ENCODE measurements at regions not wholly inside any gene's neighbourhood (a gene's known extent, or its start where the extent isn't known, plus 50 kb on each side); places are given as distances from the start of the nearest gene placed in this dataset.

DNA sequence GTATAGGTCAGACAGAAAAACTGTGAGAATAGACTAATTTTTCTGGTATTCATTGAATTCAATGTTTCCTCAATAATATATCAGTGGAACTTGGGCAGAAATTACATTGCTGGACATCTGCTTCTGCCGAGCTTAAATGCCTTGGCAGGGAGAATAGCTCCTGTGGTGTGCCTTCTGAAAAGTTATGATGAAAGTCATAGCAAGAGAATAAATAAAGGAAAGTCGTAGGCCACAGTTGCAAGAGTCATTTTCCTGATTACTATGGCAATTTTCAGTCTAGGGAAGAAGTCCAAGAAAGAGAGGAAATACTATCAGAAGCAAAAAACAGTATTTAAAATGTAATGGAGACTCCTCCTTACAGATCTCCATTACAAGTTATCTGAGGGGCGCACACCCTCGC lies 1596.1 kb upstream of the WWC1 start:
- Mint-ChIP-seq H3K36me3 (ENCODE audit: low read depth) (no peaks in the 10 kb centered on the region), H3K27me3 (ENCODE audit: low read depth) (no peaks in the 10 kb centered on the region), H3K4me1 (ENCODE audit: low read depth) (peaks cover 8% of the 10 kb centered on the region), H3K4me3 (ENCODE audit: unreplicated experiment) (no peak overlapping the region), H3K9me3 (ENCODE audit: low read depth) (peaks cover 10% of the 10 kb centered on the region), H3K27ac (ENCODE audit: unreplicated experiment) (peak overlapping the region; percentile 47)
- TF ChIP-seq, protein P1, sequence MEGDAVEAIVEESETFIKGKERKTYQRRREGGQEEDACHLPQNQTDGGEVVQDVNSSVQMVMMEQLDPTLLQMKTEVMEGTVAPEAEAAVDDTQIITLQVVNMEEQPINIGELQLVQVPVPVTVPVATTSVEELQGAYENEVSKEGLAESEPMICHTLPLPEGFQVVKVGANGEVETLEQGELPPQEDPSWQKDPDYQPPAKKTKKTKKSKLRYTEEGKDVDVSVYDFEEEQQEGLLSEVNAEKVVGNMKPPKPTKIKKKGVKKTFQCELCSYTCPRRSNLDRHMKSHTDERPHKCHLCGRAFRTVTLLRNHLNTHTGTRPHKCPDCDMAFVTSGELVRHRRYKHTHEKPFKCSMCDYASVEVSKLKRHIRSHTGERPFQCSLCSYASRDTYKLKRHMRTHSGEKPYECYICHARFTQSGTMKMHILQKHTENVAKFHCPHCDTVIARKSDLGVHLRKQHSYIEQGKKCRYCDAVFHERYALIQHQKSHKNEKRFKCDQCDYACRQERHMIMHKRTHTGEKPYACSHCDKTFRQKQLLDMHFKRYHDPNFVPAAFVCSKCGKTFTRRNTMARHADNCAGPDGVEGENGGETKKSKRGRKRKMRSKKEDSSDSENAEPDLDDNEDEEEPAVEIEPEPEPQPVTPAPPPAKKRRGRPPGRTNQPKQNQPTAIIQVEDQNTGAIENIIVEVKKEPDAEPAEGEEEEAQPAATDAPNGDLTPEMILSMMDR (IDR thresholded peaks at IDR 0.05) = no peak
- no peak for DNase-seq (ENCODE audit: low spot score)

DNA sequence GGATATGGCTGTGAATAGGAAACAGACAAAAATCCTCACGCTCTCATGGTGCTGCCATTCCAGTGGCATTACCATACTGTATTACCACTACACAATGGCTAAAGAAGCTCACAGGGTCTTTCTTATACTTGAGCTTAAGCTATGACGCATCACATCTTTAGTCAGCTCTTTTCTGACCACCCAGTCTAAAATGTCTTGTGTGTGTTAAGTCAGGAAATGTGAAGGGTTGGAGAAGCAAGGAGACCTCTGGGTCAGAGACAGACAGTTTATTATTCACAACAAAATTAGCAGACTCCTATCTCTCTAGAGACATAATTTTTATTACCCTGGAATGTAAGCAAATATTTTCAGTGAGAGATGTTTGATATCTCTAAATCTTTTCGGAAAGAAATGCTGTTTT lies 1583.2 kb upstream of the WWC1 start:
- no peak overlapping the region for H3K27ac Mint-ChIP-seq (ENCODE audit: unreplicated experiment)
- H3K4me1 Mint-ChIP-seq (ENCODE audit: low read depth) = no peaks in the 10 kb centered on the region
- TF ChIP-seq, protein P1 (IDR thresholded peaks at IDR 0.05) = no peak
- H3K4me3 Mint-ChIP-seq (ENCODE audit: unreplicated experiment) = no peak overlapping the region
- DNase-seq (ENCODE audit: low spot score) = no peak
- H3K9me3 Mint-ChIP-seq (ENCODE audit: low read depth) = peaks cover 3% of the 10 kb centered on the region
- no peaks in the 10 kb centered on the region for H3K36me3 Mint-ChIP-seq (ENCODE audit: low read depth)
- H3K27me3 Mint-ChIP-seq (ENCODE audit: low read depth) = no peaks in the 10 kb centered on the region

DNA sequence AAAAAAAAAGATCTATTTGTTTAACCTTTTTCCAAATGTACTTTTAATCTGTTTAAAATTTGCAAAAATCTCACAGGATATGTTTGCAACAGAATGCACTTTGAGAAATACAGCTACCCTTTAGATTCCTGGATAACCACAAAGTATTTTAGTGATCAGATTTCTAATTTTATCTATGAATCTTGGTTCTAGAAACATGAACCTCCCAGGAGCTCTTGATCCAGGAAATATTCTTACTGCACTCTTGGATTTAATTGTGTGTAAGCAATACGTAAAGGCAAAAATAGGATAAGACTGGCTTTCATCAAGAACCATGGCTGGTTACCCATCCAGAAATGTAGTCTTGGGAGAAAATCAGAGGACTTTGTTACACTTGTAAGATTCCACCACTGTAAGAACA lies 1581.8 kb upstream of the WWC1 start:
- H3K4me1 Mint-ChIP-seq (ENCODE audit: low read depth) = no peaks in the 10 kb centered on the region
- no peaks in the 10 kb centered on the region for H3K27me3 Mint-ChIP-seq (ENCODE audit: low read depth)
- H3K36me3 Mint-ChIP-seq (ENCODE audit: low read depth) = no peaks in the 10 kb centered on the region
- H3K27ac Mint-ChIP-seq (ENCODE audit: unreplicated experiment) = no peak overlapping the region
- no peak for DNase-seq (ENCODE audit: low spot score)
- TF ChIP-seq, protein P1 (IDR thresholded peaks at IDR 0.05) = no peak
- H3K4me3 Mint-ChIP-seq (ENCODE audit: unreplicated experiment) = no peak overlapping the region
- peaks cover 8% of the 10 kb centered on the region for H3K9me3 Mint-ChIP-seq (ENCODE audit: low read depth)

DNA sequence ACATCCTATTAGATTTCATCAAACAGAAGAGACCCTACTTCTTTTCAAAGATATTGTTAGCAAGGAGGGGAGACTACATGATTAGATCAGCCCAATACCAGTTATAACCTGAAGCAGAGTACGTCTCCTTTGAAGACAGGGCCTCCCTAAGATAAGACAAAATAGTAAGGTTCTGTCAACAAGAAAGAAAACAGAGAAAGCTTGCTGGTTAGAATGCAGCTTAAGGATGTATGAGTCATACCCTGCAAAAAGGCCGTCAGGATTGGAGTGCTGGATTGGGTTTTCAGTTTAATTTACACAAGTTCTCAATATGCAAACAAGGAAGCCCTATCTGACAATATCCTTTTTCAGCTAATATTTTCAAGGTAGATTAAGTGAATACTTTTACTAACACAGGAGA lies 1581.2 kb upstream of the WWC1 start:
- Mint-ChIP-seq H3K36me3 (ENCODE audit: low read depth) (no peaks in the 10 kb centered on the region), H3K9me3 (ENCODE audit: low read depth) (peaks cover 8% of the 10 kb centered on the region), H3K4me3 (ENCODE audit: unreplicated experiment) (no peak overlapping the region), H3K27ac (ENCODE audit: unreplicated experiment) (no peak overlapping the region), H3K27me3 (ENCODE audit: low read depth) (no peaks in the 10 kb centered on the region), H3K4me1 (ENCODE audit: low read depth) (no peaks in the 10 kb centered on the region)
- no peak for DNase-seq (ENCODE audit: low spot score)
- TF ChIP-seq, protein P1 (IDR thresholded peaks at IDR 0.05) = no peak

DNA sequence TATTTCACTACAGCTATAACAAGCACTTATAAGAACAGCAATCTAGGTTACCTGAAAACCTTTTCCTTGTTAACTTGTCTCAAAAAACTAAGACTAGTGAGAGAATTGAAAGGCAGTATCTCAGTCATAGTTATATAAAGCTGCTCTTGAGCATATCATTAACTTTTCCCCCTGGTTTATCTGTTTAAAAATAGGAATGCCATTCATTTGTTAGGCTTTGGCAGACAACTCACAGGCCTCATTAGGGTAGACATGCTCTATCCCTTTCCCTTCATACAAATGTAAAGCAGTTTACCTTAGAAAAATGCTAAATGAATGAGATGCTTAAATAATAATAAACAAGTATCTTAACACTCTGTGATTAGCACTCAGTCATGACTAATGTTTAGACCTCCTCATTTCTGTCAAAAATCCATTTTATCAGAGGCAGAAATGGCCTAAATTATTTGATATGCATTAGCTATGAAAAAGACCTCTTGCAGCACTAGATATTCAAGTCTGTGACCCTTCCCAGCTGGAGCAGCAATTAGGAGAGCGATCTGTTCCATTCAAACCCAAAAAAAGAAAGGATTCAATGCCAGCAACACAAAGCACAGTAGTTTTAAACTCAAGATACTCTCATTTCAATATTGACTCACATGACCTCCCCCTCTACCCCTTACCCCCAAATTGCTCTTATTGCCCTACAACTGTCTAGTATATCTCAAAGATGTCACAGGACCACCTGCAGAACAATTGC lies 1578.8 kb upstream of the WWC1 start:
- no peak for DNase-seq (ENCODE audit: low spot score)
- no peaks in the 10 kb centered on the region for H3K27me3 Mint-ChIP-seq (ENCODE audit: low read depth)
- H3K4me3 Mint-ChIP-seq (ENCODE audit: unreplicated experiment) = no peak overlapping the region
- TF ChIP-seq, protein P1 (IDR thresholded peaks at IDR 0.05) = no peak
- no peak overlapping the region for H3K27ac Mint-ChIP-seq (ENCODE audit: unreplicated experiment)
- H3K9me3 Mint-ChIP-seq (ENCODE audit: low read depth) = peaks cover 8% of the 10 kb centered on the region
- no peaks in the 10 kb centered on the region for H3K4me1 Mint-ChIP-seq (ENCODE audit: low read depth)
- H3K36me3 Mint-ChIP-seq (ENCODE audit: low read depth) = no peaks in the 10 kb centered on the region
